HepG2 (cell line): ENCODE measurements at regions not wholly inside any gene's neighbourhood (a gene's known extent, or its start where the extent isn't known, plus 50 kb on each side); places are given as distances from the start of the nearest gene placed in this dataset.

Experiments
- ATAC-seq: fragments of 200-7000 bp; cut with Tn5 transposase; 3 replicates; pipeline ENCODE4 v1.9.1; 2020; ENCODE audit warnings: mild to moderate bottlenecking, moderate library complexity
- BruUV-seq: library from RNA; stranded (reverse); fragments of 400-500 nt; replicated peaks from 2 replicates; lab custom pipeline; 2021; lab: Mats Ljungman, UMichigan
- CTCF ChIA-PET: fragments of 300-600 bp; formaldehyde crosslinking; extraction: SDS; loops from one replicate; lab custom pipeline; 2021; ENCODE audit warnings: low total read pairs, inconsistent platforms, low intra/inter-chr PET ratio; lab: Yijun Ruan, JAX
- POLR2A ChIA-PET: fragments of 350-600 bp; sonication (Branson Sonifier 250); formaldehyde crosslinking; loops from one replicate; lab custom pipeline; 2020; ENCODE audit warnings: antibody characterized with exemption, inconsistent platforms; lab: Yijun Ruan, JAX
- DNase-seq: peaks from one replicate; pipeline ENCODE4 v3.0.0-alpha.2; 2015; ENCODE audit warnings: low spot score
- FAIRE-seq: peaks from 3 replicates; lab custom pipeline; 2011; peaks lifted over from hg19 to GRCh38; lab: Jason Lieb, UNC
- H2AFZ ChIP-seq: one replicate; pipeline ENCODE4 v1.6.1; 2011; ENCODE audit warnings: low read length, inconsistent platforms
- H3K27ac ChIP-seq: fragments of 300-600 bp; 3 replicates; pipeline ENCODE4 v1.8.0; 2011; ENCODE audit warnings: mixed run types, mild to moderate bottlenecking, mixed read lengths, low read length, inconsistent platforms; ENCODE audit not compliant: insufficient read depth; ENCODE audit errors: extremely low read length
- H3K27me3 ChIP-seq, 2 experiments: fragments of 200-600 bp in 1 of 2; 2 replicates in 1 of 2; 3 replicates in 1 of 2; pipeline versions ENCODE4 v1.6.0 to v1.8.0; 2011; ENCODE audit warnings: low read length in 2 of 2, mild to moderate bottlenecking in 2 of 2, moderate library complexity in 2 of 2, inconsistent platforms in 1 of 2; ENCODE audit not compliant: insufficient read depth in 2 of 2, control insufficient read depth in 1 of 2
- H3K36me3 ChIP-seq, 2 experiments: fragments of 200-600 bp in 1 of 2; replicated peaks in 1 of 2; 2 replicates in 1 of 2; 3 replicates in 1 of 2; pipeline versions ENCODE4 v1.5.1 to v1.8.0; 2011; ENCODE audit warnings: low read length in 2 of 2, inconsistent platforms in 1 of 2; ENCODE audit not compliant: insufficient read depth in 2 of 2, control insufficient read depth in 1 of 2
- H3K4me1 ChIP-seq: 2 replicates; pipeline ENCODE4 v1.5.1; 2012; ENCODE audit warnings: low read length, inconsistent platforms; ENCODE audit not compliant: insufficient read depth
- H3K4me2 ChIP-seq: 2 replicates; pipeline ENCODE4 v1.6.0; 2011; ENCODE audit warnings: low read depth, low read length, inconsistent platforms
- H3K4me3 ChIP-seq, 3 experiments: fragments of 200-600 bp in 1 of 3; sonication (generic), shearing (Covaris generic) in 1 of 3; replicated peaks in 1 of 3; 2 replicates each; pipeline ENCODE4 v1.5.1; 2011 to 2016; ENCODE audit warnings: low read length in 3 of 3, inconsistent platforms in 2 of 3, low read depth in 2 of 3, mild to moderate bottlenecking in 2 of 3, control low read depth in 1 of 3, mixed read lengths in 1 of 3; ENCODE audit not compliant: insufficient read depth in 1 of 3
- H3K79me2 ChIP-seq: one replicate; pipeline ENCODE4 v1.6.1; 2011; ENCODE audit warnings: low read length, inconsistent platforms; ENCODE audit not compliant: insufficient read depth
- H3K9ac ChIP-seq: 2 replicates; pipeline ENCODE4 v1.6.0; 2011; ENCODE audit warnings: mild to moderate bottlenecking, low read depth, low read length, inconsistent platforms; ENCODE audit not compliant: insufficient read depth
- H3K9me3 ChIP-seq: 2 replicates; pipeline ENCODE4 v1.5.1; 2012; ENCODE audit warnings: mild to moderate bottlenecking, low read length
- H4K20me1 ChIP-seq: 2 replicates; pipeline ENCODE4 v1.6.0; 2011; ENCODE audit warnings: inconsistent platforms, mild to moderate bottlenecking, low read length, moderate library complexity; ENCODE audit not compliant: insufficient read depth
- BCLAF1 ChIP-seq: fragments of 450-650 bp; IDR thresholded peaks from 2 replicates; pipeline ENCODE4 v1.6.1; 2017; ENCODE audit warnings: mild to moderate bottlenecking
- DNMT1 ChIP-seq: sonication (generic); formaldehyde crosslinking; IDR thresholded peaks from 2 replicates; pipeline ENCODE4 v1.5.1; 2020; ENCODE audit warnings: mild to moderate bottlenecking, missing genetic modification reagents
- GTF2F1 ChIP-seq: fragments of 150-350 bp; IDR thresholded peaks from 2 replicates; pipeline ENCODE4 v1.6.1; 2014; ENCODE audit warnings: low read length
- HCFC1 ChIP-seq: fragments of 150-350 bp; IDR thresholded peaks from 2 replicates; pipeline ENCODE4 v1.6.1; 2014; ENCODE audit warnings: low read depth, low read length
- ZNF10 ChIP-seq: sonication (generic); formaldehyde crosslinking; IDR thresholded peaks from 2 replicates; pipeline ENCODE4 v1.4.0; 2020; ENCODE audit warnings: mild to moderate bottlenecking, low read depth, missing genetic modification reagents, borderline replicate concordance
- ZNF407 ChIP-seq: sonication (generic); formaldehyde crosslinking; IDR thresholded peaks from one replicate; pipeline ENCODE4 v1.5.1; 2020; ENCODE audit warnings: mild to moderate bottlenecking, missing genetic modification reagents; ENCODE audit errors: not compliant biosample characterization
- ZNF441 ChIP-seq: sonication (generic); formaldehyde crosslinking; IDR thresholded peaks from 2 replicates; pipeline ENCODE4 v1.7.0; 2021; ENCODE audit warnings: missing genetic modification reagents, borderline replicate concordance
- ZNF674 ChIP-seq: sonication (generic); formaldehyde crosslinking; IDR thresholded peaks from 2 replicates; pipeline ENCODE4 v1.5.0; 2020; ENCODE audit warnings: low read depth, mild to moderate bottlenecking, missing genetic modification reagents
- WGBS: methylation state at CpG from one replicate; pipeline ENCODE4 v1.1.6; 2017; ENCODE audit warnings: low lambda C conversion rate; 5-methylcytosine and 5-hydroxymethylcytosine counted together
- in situ Hi-C: cut with HindIII; loops from 2 replicates; pipeline ENCODE4 v1.10.0; 2017; ENCODE audit warnings: low pct_unique_long_range_greater_than_20kb; ENCODE audit not compliant: extremely low pct_ligation_motif_present
- intact Hi-C: fragments of 100-400 bp; cut with micrococcal nuclease; formaldehyde crosslinking; loops from one replicate; pipeline ENCODE4 v1.10.0; 2022; ENCODE audit not compliant: unreplicated experiment

GRCh38 chr2:239729151-239729550 lies 296.0 kb downstream of the NDUFA10 start:
- no peak overlapping the region for H3K4me2 ChIP-seq
- 36% methylated on average over 11 of the region's 17 CpGs for WGBS
- TF ChIP-seq ZNF10 (CRISPR knock-in tag) = no peak
- TF ChIP-seq BCLAF1 = no peak
- TF ChIP-seq ZNF674 (CRISPR knock-in tag) = no peak
- no peak for TF ChIP-seq ZNF441
- H3K27me3 ChIP-seq = peaks cover 27 to 71% of the 10 kb centered on the region in 2 experiments
- no peaks in the 10 kb centered on the region for H3K79me2 ChIP-seq
- ATAC-seq (no peak), FAIRE-seq (no peak), DNase-seq (no peak)
- H3K9ac ChIP-seq = no peak overlapping the region
- in situ Hi-C loops = no loop called here
- no TSS peak for BruUV-seq
- CTCF ChIA-PET = no interaction called here
- H3K9me3 ChIP-seq = no peaks in the 10 kb centered on the region
- H3K4me3 ChIP-seq = no peak overlapping the region
- H3K4me1 ChIP-seq = no peaks in the 10 kb centered on the region
- H3K36me3 ChIP-seq = no peaks in the 10 kb centered on the region
- POLR2A ChIA-PET = no interaction called here
- H2AFZ ChIP-seq = no peak overlapping the region
- intact Hi-C loops = no loop called here
- H3K27ac ChIP-seq = no peak overlapping the region
- H4K20me1 ChIP-seq = peaks cover 9% of the 10 kb centered on the region; the same call in 1 of the 2 replicates

GRCh38 chr2:239728751-239729150 lies 296.4 kb downstream of the NDUFA10 start:
- no peaks in the 10 kb centered on the region for H3K36me3 ChIP-seq
- H3K9me3 ChIP-seq = no peaks in the 10 kb centered on the region
- ChIA-PET CTCF (no interaction called here), POLR2A (no interaction called here)
- H3K9ac ChIP-seq = no peak overlapping the region
- peaks cover 9% of the 10 kb centered on the region; the same call in 1 of the 2 replicates for H4K20me1 ChIP-seq
- H3K4me1 ChIP-seq = no peaks in the 10 kb centered on the region
- no peak overlapping the region for H2AFZ ChIP-seq
- no peak for FAIRE-seq
- in situ Hi-C loops = no loop called here
- H3K4me2 ChIP-seq = no peak overlapping the region
- H3K4me3 ChIP-seq = no peak overlapping the region
- ATAC-seq = no peak
- 32% methylated on average over 15 of the region's 15 CpGs for WGBS
- no peaks in the 10 kb centered on the region for H3K79me2 ChIP-seq
- BruUV-seq = no TSS peak
- no peak for DNase-seq
- intact Hi-C loops = no loop called here
- H3K27me3 ChIP-seq = peaks cover 27 to 75% of the 10 kb centered on the region in 2 experiments
- H3K27ac ChIP-seq = no peak overlapping the region
- TF ChIP-seq ZNF407 (CRISPR knock-in tag) = no peak
- TF ChIP-seq GTF2F1 = no peak
- no peak for TF ChIP-seq DNMT1 (CRISPR knock-in tag)
- TF ChIP-seq HCFC1 = no peak
